HCT116 (cell line): ENCODE measurements at regions not wholly inside any gene's neighbourhood (a gene's known extent, or its start where the extent isn't known, plus 50 kb on each side); places are given as distances from the start of the nearest gene placed in this dataset.

ENCODE experiments used
- SRF ChIP-seq: IDR thresholded peaks from 2 replicates; pipeline ENCODE4 v1.6.1; 2012; ENCODE audit warnings: low read depth
- TF ChIP-seq, protein P1 (sequence below), 3 experiments: fragments of 200-600 bp in 1 of 3; sonication (generic) in 1 of 3; IDR thresholded peaks in 2 of 3; conservative IDR thresholded peaks in 1 of 3; 2 replicates each; pipeline ENCODE4 v1.5.1; 2012 to 2017; ENCODE audit warnings: low read depth in 2 of 3, low read length in 2 of 3, antibody characterized with exemption in 1 of 3, borderline replicate concordance in 1 of 3, control low read depth in 1 of 3, mild to moderate bottlenecking in 1 of 3, mixed read lengths in 1 of 3, mixed run types in 1 of 3, moderate library complexity in 1 of 3; ENCODE audit not compliant: insufficient read depth in 1 of 3

DNA sequence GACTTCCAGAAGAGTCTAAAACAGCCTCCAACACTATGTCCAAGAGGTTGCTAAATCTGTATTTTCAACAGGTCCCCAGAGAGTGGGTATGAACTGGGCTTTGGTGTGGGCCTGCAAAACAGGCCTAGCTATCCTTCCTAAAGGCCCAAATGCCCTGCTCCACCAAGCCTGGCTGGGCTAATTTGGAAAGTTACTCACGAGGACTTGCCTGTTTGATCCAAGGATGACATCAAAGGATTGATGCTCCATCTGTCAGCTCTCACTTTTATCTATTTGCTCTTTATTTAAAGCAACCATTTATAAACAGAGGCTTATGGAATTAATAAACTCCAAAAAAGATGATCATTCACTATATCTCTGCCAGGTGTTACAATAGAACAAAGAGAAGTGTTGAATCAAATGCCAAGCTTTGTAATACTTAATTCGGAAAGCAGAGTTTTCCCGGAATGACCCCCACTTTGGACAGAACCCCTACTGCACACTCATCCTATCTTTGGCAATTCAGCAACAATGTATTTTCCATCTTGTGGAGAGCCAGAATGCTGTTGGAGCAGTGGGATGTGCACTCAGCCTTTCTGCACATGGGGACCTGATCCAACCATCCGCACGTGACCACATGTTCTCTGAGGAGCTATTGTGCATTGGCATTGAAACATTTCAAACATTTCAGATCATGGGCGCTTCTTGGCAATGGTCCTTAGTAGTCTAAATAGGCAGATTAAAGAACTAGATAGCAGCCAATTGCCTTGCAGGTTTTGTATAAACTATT lies 163.3 kb upstream of the THBS1 start:
- no peak for TF ChIP-seq SRF
- TF ChIP-seq, protein P1, sequence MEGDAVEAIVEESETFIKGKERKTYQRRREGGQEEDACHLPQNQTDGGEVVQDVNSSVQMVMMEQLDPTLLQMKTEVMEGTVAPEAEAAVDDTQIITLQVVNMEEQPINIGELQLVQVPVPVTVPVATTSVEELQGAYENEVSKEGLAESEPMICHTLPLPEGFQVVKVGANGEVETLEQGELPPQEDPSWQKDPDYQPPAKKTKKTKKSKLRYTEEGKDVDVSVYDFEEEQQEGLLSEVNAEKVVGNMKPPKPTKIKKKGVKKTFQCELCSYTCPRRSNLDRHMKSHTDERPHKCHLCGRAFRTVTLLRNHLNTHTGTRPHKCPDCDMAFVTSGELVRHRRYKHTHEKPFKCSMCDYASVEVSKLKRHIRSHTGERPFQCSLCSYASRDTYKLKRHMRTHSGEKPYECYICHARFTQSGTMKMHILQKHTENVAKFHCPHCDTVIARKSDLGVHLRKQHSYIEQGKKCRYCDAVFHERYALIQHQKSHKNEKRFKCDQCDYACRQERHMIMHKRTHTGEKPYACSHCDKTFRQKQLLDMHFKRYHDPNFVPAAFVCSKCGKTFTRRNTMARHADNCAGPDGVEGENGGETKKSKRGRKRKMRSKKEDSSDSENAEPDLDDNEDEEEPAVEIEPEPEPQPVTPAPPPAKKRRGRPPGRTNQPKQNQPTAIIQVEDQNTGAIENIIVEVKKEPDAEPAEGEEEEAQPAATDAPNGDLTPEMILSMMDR (IDR thresholded peaks at IDR 0.05 in 2 of 3, conservative IDR thresholded peaks at IDR 0.05 in 1 of 3; ENCODE audit: borderline replicate concordance in 1 of 3, insufficient read depth in 1 of 3, low read depth in 2 of 3, low read length in 2 of 3) = no peak
